COR-L47 (cell line): ENCODE measurements at regions not wholly inside any gene's neighbourhood (a gene's known extent, or its start where the extent isn't known, plus 50 kb on each side); places are given as distances from the start of the nearest gene placed in this dataset.
"Not testable (repeated sequence)": the region's sequence is repeated elsewhere in the genome, so short reads cannot be mapped to it uniquely, and the experiment has no call there.

Source experiments
- DNase-seq: peaks from one replicate; lab custom pipeline; 2025; lab: John Stamatoyannopoulos, UW

- no peak for DNase-seq
Measured at GRCh38 chr5:50898966-50899365, 232.5 kb downstream of the PARP8 start.

- DNase-seq: no peak
Measured at GRCh38 chr5:50900952-50901510, 234.6 kb downstream of the PARP8 start.

GRCh38 chr5:50903651-50904050, 237.2 kb downstream of the PARP8 start:
- no peak for DNase-seq

GRCh38 chr5:50905996-50906570, 239.6 kb downstream of the PARP8 start:
- DNase-seq: no peak

- DNase-seq: not testable (repeated sequence)
Measured at GRCh38 chr5:50920160-50920559, 253.7 kb downstream of the PARP8 start.

- no peak for DNase-seq
Measured at GRCh38 chr5:50921366-50922133, 255.1 kb downstream of the PARP8 start.

- DNase-seq: not testable (repeated sequence)
Measured at GRCh38 chr5:50922134-50922941, 255.9 kb downstream of the PARP8 start.

GRCh38 chr5:50922942-50923767, 256.7 kb downstream of the PARP8 start:
- DNase-seq: no peak

- no peak for DNase-seq
Measured at GRCh38 chr5:50923768-50924494, 257.5 kb downstream of the PARP8 start.

GRCh38 chr5:50927953-50928352, 261.5 kb downstream of the PARP8 start:
- no peak for DNase-seq

- no peak for DNase-seq
Measured at GRCh38 chr5:50929174-50929573, 262.7 kb downstream of the PARP8 start.

GRCh38 chr5:50934343-50934742, 267.9 kb downstream of the PARP8 start:
- no peak for DNase-seq

GRCh38 chr5:50945139-50945538, 278.7 kb downstream of the PARP8 start:
- no peak for DNase-seq

- DNase-seq: peak; percentile 54
Measured at GRCh38 chr5:50947906-50948683, 281.7 kb downstream of the PARP8 start.

- no peak for DNase-seq
Measured at GRCh38 chr5:50953290-50953689, 286.9 kb downstream of the PARP8 start.

- peak; percentile 52 for DNase-seq
Measured at GRCh38 chr5:50958852-50959457, 292.5 kb downstream of the PARP8 start.

GRCh38 chr5:50962934-50963872, 296.8 kb downstream of the PARP8 start:
- peak; percentile 85 for DNase-seq

- DNase-seq: peak; percentile 35
Measured at GRCh38 chr5:50963971-50964745, 297.7 kb downstream of the PARP8 start.
